NCI-H1048 (cell line): ENCODE measurements at regions not wholly inside any gene's neighbourhood (a gene's known extent, or its start where the extent isn't known, plus 50 kb on each side); places are given as distances from the start of the nearest gene placed in this dataset.

Source experiments
- DNase-seq: peaks from one replicate; lab custom pipeline; 2025; lab: John Stamatoyannopoulos, UW

- no peak for DNase-seq
Measured at GRCh38 chr1:14302025-14302424, 296.5 kb upstream of the KAZN start.

- no peak for DNase-seq
Measured at GRCh38 chr1:14303011-14303410, 295.5 kb upstream of the KAZN start.

DNA sequence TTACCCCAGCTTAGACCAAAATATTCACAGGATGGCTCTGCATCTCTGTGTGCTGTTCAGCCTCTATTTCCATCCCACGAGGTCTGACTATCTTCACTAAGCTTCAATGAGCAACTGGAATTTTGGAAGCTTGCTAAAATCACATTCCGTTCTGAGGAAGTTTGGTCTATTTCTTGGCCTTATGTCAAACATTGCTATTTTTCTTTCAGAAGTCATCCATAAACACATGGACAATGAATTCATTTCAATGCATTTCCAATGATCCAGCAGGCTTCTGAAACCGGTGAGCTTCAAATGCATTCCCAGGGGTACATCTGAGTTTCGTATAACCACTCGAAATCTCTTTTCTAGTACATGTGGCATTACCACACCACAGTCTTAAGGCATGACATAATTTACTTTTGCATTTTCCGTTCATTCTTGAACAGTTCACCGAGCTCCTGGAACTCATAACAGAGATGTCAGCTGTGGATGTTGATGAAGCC is 294.1 kb upstream of the KAZN start:
- DNase-seq: no peak

GRCh38 chr1:14308460-14308859 is 290.0 kb upstream of the KAZN start:
- DNase-seq: no peak

- no peak for DNase-seq
Measured at GRCh38 chr1:14309984-14310383, 288.5 kb upstream of the KAZN start.

GRCh38 chr1:14310476-14310875 is 288.0 kb upstream of the KAZN start:
- DNase-seq: no peak

DNA sequence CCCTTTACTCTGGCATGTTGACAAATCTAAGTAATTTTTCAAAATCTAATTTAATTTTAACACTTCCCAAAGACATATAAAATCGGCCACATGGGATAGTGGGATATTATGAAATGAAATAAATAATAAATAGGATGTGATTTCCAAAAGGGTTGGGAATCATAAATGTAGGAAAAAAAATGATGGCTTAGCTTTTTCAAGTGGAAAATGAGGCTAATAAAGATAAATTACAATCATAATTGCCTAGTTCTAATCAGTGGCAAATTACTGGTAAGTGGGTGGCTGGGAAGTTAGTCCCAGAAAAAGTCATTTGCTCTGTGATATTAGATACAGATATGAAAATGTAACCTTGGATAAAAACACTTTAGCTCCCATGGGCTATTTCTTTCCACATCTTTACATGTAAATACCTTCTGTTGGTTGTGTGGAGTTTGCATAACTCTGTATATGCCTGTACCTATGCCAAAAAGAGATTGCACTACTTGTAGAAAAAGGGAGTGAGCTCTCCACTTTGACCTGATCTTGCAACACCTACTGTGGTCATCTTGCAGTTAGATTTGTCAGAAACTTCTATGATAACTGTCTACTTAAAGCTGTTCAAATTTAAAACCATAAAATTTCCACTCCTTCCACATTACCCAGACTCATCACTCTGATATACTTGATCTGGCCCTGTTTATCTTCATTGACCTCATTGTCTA is 284.6 kb upstream of the KAZN start:
- DNase-seq: no peak

GRCh38 chr1:14318830-14319229 is 279.7 kb upstream of the KAZN start:
- DNase-seq: no peak

GRCh38 chr1:14320518-14320917 is 278.0 kb upstream of the KAZN start:
- DNase-seq: peak; percentile 45

DNA sequence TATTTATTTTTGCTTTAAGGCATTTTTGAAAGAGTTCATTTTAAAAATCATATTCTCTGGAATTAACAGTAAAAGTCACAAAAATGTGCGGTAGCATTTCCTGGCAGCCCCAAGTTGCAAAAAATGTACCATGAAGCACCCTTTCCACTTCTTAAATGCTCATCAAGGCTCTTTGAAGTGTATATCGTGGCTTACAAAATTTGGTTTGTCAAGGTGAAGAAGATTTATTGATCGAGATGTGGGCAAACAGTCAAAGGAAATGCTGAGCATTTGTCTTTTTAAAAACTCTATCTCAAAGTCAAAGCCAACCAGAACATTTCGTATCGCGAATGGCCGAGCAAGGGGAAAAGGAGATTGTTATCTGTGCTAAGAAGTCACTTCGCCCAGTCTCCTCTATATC is 277.5 kb upstream of the KAZN start:
- DNase-seq: no peak

DNA sequence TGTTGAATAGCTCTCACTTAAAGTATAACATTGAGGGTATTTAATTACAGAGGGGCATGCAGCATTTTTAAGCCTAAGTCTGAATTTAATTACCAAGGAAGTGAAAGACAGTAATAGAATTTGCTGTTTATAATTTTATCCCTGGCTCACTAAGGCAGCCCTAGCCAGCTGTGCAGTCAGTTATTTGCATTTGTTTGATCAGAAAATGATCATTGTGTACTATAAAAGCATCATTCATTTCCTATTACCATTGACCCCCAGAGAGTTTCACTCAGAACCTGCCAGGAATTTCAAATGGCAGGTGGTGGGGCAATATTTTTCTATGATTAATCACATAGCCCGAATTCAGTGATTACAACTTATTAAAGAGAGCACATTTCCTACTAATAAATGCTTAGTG is 277.1 kb upstream of the KAZN start:
- DNase-seq: no peak

DNA sequence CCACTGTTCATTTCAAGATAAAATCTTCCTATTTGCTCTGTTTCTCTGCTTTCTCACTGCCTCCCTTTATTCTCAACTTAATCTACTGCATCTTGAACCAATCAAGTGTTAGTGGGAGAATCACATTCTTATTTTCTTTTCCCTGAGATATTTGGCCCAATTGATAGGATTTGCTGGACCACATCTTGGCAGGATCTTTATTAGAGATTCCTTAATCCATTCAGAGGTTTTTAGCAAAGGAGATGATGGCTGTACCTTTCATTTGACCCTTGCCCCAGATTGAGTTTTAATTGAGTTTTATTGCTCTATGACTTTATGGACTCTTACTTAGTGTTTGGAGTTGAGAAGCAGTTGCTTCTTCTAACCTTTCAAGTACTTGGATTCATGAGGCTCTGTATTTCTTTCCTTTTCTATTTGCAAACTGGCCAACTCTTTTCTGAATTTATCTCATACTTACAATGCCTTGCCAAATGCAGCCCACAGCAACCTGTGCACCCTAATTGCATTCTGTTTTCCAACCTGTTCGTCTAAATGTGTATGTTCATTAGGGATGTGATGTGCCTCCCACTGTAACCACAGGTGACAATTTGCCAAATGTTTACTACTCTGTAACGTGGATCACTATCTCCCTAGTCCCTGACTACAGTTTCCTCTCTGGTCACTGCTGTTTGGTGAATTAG is 274.8 kb upstream of the KAZN start:
- no peak for DNase-seq

- no peak for DNase-seq
Measured at GRCh38 chr1:14324248-14324630, 274.2 kb upstream of the KAZN start.

GRCh38 chr1:14326857-14327256 is 271.6 kb upstream of the KAZN start:
- DNase-seq: no peak

- no peak for DNase-seq
Measured at GRCh38 chr1:14328685-14329084, 269.8 kb upstream of the KAZN start.

GRCh38 chr1:14332158-14332557 is 266.3 kb upstream of the KAZN start:
- no peak for DNase-seq

GRCh38 chr1:14334336-14335176 is 263.9 kb upstream of the KAZN start:
- DNase-seq: no peak

DNA sequence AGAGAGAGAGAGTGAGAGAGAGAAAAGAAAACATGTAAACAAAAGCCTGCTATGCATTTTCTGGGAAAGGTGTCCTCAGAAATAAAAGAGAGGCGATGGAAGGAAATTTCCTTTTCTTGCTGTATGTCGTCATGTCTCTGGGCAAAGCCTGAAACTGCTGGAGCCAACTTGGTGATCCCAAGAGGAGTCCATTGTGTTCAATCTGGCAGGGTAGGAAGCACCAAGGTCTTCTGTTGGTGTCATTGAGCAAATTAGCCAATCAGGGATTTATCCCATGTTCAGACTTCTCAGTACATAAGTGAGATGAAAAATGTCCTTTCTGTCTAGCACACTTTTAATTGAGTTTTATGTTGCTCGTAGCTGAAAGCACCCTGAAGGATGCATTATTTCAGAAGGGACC is 260.0 kb upstream of the KAZN start:
- DNase-seq: no peak

- DNase-seq: no peak
Measured at GRCh38 chr1:14339288-14339687, 259.2 kb upstream of the KAZN start.

GRCh38 chr1:14340002-14340785 is 258.3 kb upstream of the KAZN start:
- no peak for DNase-seq

DNA sequence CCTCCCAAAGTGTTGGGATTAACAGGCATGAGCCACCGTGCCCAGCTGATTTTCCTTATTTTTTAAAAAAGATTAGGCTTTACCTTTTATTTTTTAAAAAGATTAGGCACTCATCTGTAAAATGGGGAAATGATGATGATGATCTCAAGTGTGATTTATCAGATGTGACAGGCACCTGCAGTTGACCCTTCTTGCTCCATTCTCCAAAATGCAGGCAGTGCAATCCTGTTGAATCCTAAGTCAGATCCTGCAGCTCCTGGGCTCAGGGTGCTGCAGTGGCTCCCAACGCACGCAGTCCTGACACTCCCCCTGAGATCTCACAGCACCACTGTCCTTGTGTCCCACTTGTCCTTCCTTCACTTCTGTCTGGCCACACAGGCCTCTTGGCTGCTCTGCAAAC is 257.3 kb upstream of the KAZN start:
- no peak for DNase-seq

DNA sequence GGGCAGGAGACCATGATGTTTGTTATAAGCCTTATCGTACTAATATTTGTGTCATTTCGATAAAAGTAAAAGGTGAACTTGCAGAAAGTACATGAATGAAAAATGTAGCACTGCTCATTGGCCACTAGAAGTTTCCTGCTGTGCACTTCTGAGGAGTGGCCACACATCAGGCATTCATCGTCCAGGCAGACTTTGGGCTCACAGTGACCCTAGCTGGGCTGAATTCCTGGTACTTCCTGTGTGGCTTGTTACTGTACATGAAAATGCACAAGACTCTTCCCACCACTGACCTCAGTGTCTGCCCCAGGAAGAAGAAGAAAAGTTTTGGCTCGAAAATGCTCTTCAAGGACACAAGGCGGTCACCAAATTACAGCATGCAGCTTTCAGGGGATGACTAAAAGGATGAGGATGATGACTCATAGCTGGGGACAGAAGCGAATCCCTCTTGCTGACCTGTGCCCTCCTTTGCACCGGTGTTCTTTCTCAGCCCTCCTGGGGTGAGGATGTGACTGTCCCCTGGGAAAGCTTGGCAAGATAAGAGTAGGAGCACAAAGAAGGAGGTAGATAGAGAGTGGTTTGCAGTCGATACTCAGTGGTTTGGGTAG is 252.4 kb upstream of the KAZN start:
- no peak for DNase-seq
